GM13977 (cell line): ENCODE measurements at regions not wholly inside any gene's neighbourhood (a gene's known extent, or its start where the extent isn't known, plus 50 kb on each side); places are given as distances from the start of the nearest gene placed in this dataset.

Experiments used
- DNase-seq: peaks from one replicate; pipeline ENCODE4 v3.0.0; 2012; ENCODE audit warnings: low spot score
- in situ Hi-C: fragments of 300-500 bp; cut with MboI; formaldehyde crosslinking; loops from one replicate; pipeline ENCODE4 v1.12.0; 2022; ENCODE audit warnings: low sequenced_read_pairs, low pct_unique_long_range_greater_than_20kb, mixed read lengths, inconsistent platforms; ENCODE audit not compliant: unreplicated experiment
- TF ChIP-seq, protein P1 (sequence below): IDR thresholded peaks from 2 replicates; pipeline ENCODE4 v1.5.1; 2012; ENCODE audit warnings: mild to moderate bottlenecking, control low read depth; ENCODE audit not compliant: insufficient read depth; ENCODE audit errors: extremely low read depth, missing control alignments

DNA sequence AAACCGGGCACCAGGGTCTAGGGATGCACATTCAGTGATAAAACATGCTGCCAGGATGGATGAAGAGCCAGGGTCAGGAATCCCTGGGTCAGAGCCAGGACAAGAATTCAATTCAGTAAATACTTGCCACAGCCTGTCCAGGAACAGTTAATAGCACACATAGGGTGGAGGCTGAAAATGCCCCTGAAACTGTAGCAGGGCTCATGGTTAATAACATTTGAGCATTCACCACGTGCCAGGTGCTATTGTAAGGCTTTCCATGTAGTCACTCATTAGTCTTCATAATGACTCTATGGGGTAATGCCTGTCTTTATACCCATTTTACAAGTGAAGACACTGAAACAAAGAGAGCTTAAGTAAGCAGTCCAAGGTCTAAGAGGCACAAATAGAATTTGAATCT lies 296.3 kb downstream of the LRFN2 start:
- DNase-seq = no peak
- TF ChIP-seq, protein P1, sequence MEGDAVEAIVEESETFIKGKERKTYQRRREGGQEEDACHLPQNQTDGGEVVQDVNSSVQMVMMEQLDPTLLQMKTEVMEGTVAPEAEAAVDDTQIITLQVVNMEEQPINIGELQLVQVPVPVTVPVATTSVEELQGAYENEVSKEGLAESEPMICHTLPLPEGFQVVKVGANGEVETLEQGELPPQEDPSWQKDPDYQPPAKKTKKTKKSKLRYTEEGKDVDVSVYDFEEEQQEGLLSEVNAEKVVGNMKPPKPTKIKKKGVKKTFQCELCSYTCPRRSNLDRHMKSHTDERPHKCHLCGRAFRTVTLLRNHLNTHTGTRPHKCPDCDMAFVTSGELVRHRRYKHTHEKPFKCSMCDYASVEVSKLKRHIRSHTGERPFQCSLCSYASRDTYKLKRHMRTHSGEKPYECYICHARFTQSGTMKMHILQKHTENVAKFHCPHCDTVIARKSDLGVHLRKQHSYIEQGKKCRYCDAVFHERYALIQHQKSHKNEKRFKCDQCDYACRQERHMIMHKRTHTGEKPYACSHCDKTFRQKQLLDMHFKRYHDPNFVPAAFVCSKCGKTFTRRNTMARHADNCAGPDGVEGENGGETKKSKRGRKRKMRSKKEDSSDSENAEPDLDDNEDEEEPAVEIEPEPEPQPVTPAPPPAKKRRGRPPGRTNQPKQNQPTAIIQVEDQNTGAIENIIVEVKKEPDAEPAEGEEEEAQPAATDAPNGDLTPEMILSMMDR = no peak
- in situ Hi-C loops = no loop called here

DNA sequence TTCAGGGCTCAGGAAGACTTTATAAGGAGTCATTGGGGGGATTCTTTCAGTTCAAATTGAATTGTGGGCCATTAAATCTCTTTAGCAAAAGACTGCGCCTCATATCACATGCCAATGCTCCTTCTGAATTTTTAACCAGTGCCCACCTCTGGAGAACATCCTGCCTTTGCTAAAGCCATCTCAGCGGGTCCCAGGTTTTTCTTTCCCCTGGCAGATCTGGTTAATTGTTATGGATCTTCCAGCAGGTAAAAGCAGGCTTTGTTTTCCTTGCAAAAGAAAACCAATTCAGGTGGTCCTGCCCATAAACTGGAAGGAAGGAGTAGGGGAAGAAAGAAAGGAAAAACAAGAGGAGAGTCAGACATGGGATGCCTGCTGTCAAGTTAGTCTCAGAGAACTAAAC lies 298.2 kb downstream of the LRFN2 start:
- in situ Hi-C loops = no loop called here
- DNase-seq = no peak
- TF ChIP-seq, protein P1 = no peak

DNA sequence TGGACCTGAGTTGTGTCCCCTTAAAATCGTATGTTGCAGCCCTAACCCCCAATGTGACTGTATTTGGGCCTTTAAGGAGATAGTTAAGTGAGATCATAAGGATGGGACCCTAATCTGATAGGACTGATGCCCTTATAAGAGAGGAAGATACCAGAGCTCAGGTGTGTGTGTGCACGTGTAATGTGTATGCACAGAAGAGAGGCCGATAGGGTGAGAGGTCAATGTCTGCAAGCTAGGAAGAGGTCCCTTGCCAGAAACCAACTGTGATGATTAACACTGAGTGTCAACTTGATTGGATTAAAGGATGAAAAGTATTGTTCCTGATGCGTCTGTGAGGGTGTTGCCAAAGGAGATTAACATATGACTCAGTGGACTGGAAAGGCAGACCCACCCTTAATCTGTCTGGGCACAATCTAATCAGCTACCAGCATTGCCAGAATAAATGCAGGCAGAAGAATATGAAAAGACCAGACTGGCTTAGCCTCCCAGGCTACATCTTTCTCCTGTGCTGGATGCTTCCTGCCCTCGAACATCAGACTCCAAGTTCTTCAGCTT lies 299.8 kb downstream of the LRFN2 start:
- TF ChIP-seq, protein P1 = no peak
- DNase-seq = no peak
- in situ Hi-C loops = no loop called here

DNA sequence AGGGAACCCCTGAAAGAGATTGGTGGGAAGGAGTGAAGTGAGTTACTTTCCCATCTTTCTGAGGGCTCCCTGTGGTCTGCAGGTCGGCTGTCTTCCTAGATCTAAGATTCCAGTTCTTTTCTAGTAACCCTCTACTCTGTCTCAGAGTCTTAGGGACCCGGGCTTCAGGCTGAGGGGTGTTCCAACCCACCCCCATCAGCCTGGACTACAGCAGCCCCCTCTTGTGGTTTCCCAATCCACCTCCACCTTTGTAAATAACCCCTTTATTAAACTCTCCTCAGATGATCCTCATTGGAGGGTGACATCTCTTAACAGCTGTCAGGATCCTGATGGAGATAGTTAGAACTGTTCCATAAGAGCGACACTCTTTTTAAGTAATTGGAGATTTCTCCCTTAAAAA lies 300.4 kb downstream of the LRFN2 start:
- TF ChIP-seq, protein P1 = no peak
- no peak for DNase-seq
- in situ Hi-C loops = no loop called here

DNA sequence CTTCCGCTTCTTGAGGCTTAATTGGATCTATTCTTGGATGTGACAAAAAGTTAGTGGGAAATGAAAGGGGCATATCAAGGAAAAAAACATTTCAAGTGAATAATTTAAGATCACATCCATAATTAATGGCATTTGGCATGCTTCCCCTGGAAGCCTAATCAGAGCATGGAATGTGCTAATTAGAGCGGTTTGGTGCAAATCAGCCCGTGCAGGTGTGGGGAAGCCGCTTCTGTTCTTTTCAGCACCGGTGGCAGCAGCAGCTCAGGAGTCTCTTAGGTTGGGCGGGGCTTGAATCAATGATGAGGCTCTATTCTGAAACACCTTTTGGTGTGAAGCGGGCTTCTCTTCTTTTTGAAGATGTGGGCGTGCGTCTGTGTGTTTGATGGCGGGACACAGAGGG lies 301.2 kb downstream of the LRFN2 start:
- DNase-seq = no peak
- in situ Hi-C loops = no loop called here
- TF ChIP-seq, protein P1 = no peak

DNA sequence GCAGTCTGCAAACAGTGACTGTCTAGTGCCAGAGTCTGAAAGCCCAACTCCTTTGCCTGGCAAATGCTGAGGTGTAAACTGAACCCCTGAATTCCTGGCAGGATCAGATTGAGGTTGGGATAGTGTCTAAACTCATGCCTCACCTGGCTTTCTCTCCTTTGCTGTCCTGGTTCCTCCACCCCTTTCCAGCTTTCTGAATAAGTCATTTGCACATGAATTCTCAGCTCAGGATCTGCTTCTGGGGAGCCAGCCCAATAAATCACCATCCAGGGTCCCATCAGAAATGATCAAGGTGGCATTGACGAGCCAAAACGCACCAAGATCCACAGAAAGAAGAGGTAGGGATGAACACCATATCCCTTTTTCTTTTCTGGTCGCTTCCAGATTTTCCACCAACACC lies 301.6 kb downstream of the LRFN2 start:
- in situ Hi-C loops = no loop called here
- TF ChIP-seq, protein P1 = no peak
- DNase-seq = no peak

DNA sequence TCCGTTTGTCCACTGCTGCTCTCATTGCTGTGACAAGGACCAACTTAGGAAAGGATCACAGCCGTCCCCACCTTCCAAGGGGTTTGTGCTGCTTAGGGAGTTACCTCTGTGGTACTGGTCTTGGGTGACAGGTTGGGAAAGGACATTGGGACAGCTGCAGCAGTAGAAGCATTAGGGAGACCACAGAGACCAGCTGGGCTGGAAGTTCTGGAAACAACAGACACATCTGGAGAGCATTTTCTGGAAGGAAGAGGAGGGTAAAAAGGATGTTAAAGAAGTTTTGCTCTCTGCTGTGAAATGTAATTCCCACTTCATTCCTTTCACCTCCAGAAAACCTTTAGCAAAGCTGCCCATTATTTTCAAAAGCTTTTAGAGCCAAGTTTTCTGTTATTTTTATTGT lies 304.2 kb downstream of the LRFN2 start:
- in situ Hi-C loops = no loop called here
- no peak for DNase-seq
- TF ChIP-seq, protein P1 = no peak
